T-cell (primary cell): ENCODE measurements at regions not wholly inside any gene's neighbourhood (a gene's known extent, or its start where the extent isn't known, plus 50 kb on each side); places are given as distances from the start of the nearest gene placed in this dataset.

Experiments
- ATAC-seq, 4 experiments: fragments of 200-7000 bp in 3 of 4; fragments of 150-1000 bp in 1 of 4; cut with Tn5 transposase; replicated peaks in 1 of 4; 1 replicate in 3 of 4; 2 replicates in 1 of 4; pipeline ENCODE4 v1.10.0; 2021; ENCODE audit warnings: moderate library complexity in 3 of 4, mild to moderate bottlenecking in 2 of 4, moderate number of reproducible peaks in 1 of 4
- CTCF ChIA-PET, 2 donors: fragments of 300-600 bp; sonication (Branson Sonifier 250); formaldehyde crosslinking; loops; one replicate each; lab custom pipeline; 2022; ENCODE audit warnings: antibody characterized with exemption in 2 of 2; lab: Charles Lee
- POLR2A ChIA-PET, 2 donors: fragments of 300-600 bp; sonication (Branson Sonifier 250); formaldehyde crosslinking; loops; one replicate each; lab custom pipeline; 2022; ENCODE audit warnings: antibody characterized with exemption in 2 of 2; lab: Charles Lee
- DNase-seq, 35 experiments: peaks; one replicate each; pipeline versions ENCODE4 v3.0.0 to v3.0.0-alpha.2; 2013 to 2023
- H3K27ac ChIP-seq: one replicate; pipeline ENCODE4 v1.5.1; 2013; ENCODE audit warnings: low read length
- H3K27me3 ChIP-seq, 2 experiments: replicated peaks in 1 of 2; 1 replicate in 1 of 2; 2 replicates in 1 of 2; pipeline versions ENCODE4 v1.6.1 to v1.7.0; 2013; ENCODE audit warnings: low read length in 1 of 2, mixed read lengths in 1 of 2; ENCODE audit not compliant: control insufficient read depth in 2 of 2, insufficient read depth in 2 of 2; ENCODE audit errors: extremely low read depth in 1 of 2
- H3K36me3 ChIP-seq, 2 donors: 1 replicate in 1 of 2; 2 replicates in 1 of 2; pipeline versions ENCODE4 v1.6.1 to v1.7.0; 2013; ENCODE audit warnings: low read length in 1 of 2; ENCODE audit not compliant: control insufficient read depth in 2 of 2, insufficient read depth in 1 of 2; ENCODE audit errors: extremely low read depth in 1 of 2
- H3K4me1 ChIP-seq, 2 experiments: 1 replicate in 1 of 2; 2 replicates in 1 of 2; pipeline versions ENCODE4 v1.6.1 to v1.7.0; 2013; ENCODE audit warnings: low read length in 2 of 2, mixed read lengths in 1 of 2; ENCODE audit not compliant: insufficient read depth in 2 of 2, control insufficient read depth in 1 of 2; ENCODE audit errors: extremely low read depth in 1 of 2
- H3K4me3 ChIP-seq, 2 donors: 1 replicate in 1 of 2; 2 replicates in 1 of 2; pipeline versions ENCODE4 v1.5.1 to v1.7.0; 2013; ENCODE audit warnings: mild to moderate bottlenecking in 2 of 2, low read length in 1 of 2, moderate library complexity in 1 of 2; ENCODE audit not compliant: control insufficient read depth in 1 of 2; ENCODE audit errors: extremely low read depth in 1 of 2
- H3K9me3 ChIP-seq: 2 replicates; pipeline ENCODE4 v1.7.0; 2013
- H3K27ac Mint-ChIP-seq, 2 donors: one replicate each; pipeline ENCODE4 v1.8.0; 2020 to 2021; ENCODE audit warnings: mild to moderate bottlenecking in 2 of 2, mixed read lengths in 2 of 2
- H3K27me3 Mint-ChIP-seq, 2 donors: one replicate each; pipeline ENCODE4 v1.8.0; 2021 to 2022; ENCODE audit warnings: mixed read lengths in 2 of 2
- H3K36me3 Mint-ChIP-seq: one replicate; pipeline ENCODE4 v1.8.0; 2021; ENCODE audit warnings: mixed read lengths
- H3K4me1 Mint-ChIP-seq, 3 donors: one replicate each; pipeline ENCODE4 v1.8.0; 2020 to 2022; ENCODE audit warnings: mixed read lengths in 3 of 3, mild to moderate bottlenecking in 1 of 3
- H3K4me3 Mint-ChIP-seq, 3 donors: one replicate each; pipeline ENCODE4 v1.8.0; 2020 to 2022; ENCODE audit warnings: mild to moderate bottlenecking in 3 of 3, mixed read lengths in 3 of 3, moderate library complexity in 3 of 3
- H3K9me3 Mint-ChIP-seq, 3 donors: one replicate each; pipeline ENCODE4 v1.8.0; 2020 to 2022; ENCODE audit warnings: mixed read lengths in 3 of 3
- WGBS: methylation state at CpG from one replicate; pipeline ENCODE4 v1.1.5; 2013; ENCODE audit warnings: missing lambda C conversion rate; ENCODE audit not compliant: insufficient coverage; 5-methylcytosine and 5-hydroxymethylcytosine counted together

GRCh38 chr4:30264465-30264864 lies 455.7 kb upstream of the PCDH7 start:
- WGBS, result 87% methylated on average over 15 of the region's 15 CpGs
- Mint-ChIP-seq H3K27me3 (no peaks in the 10 kb centered on the region), H3K36me3 (no peaks in the 10 kb centered on the region), H3K9me3 (peaks cover under 1 to 8% (median 6%) of the 10 kb centered on the region in 3 donors), H3K4me3 (no peak overlapping the region), H3K4me1 (no peaks in the 10 kb centered on the region), H3K27ac (no peak overlapping the region)
- ATAC-seq (no peak), DNase-seq (no peak)
- peaks cover 3% of the 10 kb centered on the region for H3K9me3 ChIP-seq
- POLR2A ChIA-PET, result no interaction called here
- no peak overlapping the region for H3K27ac ChIP-seq
- H3K27me3 ChIP-seq, result no peaks in the 10 kb centered on the region
- no peaks in the 10 kb centered on the region for H3K4me1 ChIP-seq
- no peaks in the 10 kb centered on the region for H3K36me3 ChIP-seq
- H3K4me3 ChIP-seq, result no peak overlapping the region
- CTCF ChIA-PET, result no interaction called here

GRCh38 chr4:30265716-30266115 lies 454.5 kb upstream of the PCDH7 start:
- CTCF ChIA-PET, result interaction anchor here in 1 of 2 donors (0.7 kb wide), 1 partner anchor 89 kb away, joined by 3 read pairs; no protein-coding TSS in a partner anchor
- Histone ChIP-seq H3K36me3 (no peaks in the 10 kb centered on the region), H3K27ac (no peak overlapping the region), H3K27me3 (no peaks in the 10 kb centered on the region), H3K4me3 (no peak overlapping the region), H3K9me3 (no peaks in the 10 kb centered on the region), H3K4me1 (no peaks in the 10 kb centered on the region)
- H3K9me3 Mint-ChIP-seq, result peaks cover 6 to 17% (median 10%) of the 10 kb centered on the region in 3 donors
- ATAC-seq, result no peak
- DNase-seq, result no peak
- POLR2A ChIA-PET, result no interaction called here
- no peak overlapping the region for H3K4me3 Mint-ChIP-seq
- no peaks in the 10 kb centered on the region for H3K4me1 Mint-ChIP-seq
- H3K27me3 Mint-ChIP-seq, result no peaks in the 10 kb centered on the region
- H3K36me3 Mint-ChIP-seq, result no peaks in the 10 kb centered on the region
- no peak overlapping the region for H3K27ac Mint-ChIP-seq
- no CpG with 5 or more reads among the region's 3 CpGs for WGBS

GRCh38 chr4:30268370-30268769 lies 451.8 kb upstream of the PCDH7 start:
- H3K9me3 ChIP-seq, result no peaks in the 10 kb centered on the region
- H3K27ac ChIP-seq, result no peak overlapping the region
- Mint-ChIP-seq H3K27ac (no peak overlapping the region), H3K36me3 (no peaks in the 10 kb centered on the region), H3K9me3 (peaks cover 16 to 32% (median 18%) of the 10 kb centered on the region in 3 donors), H3K27me3 (no peaks in the 10 kb centered on the region), H3K4me3 (no peak overlapping the region), H3K4me1 (no peaks in the 10 kb centered on the region)
- ChIA-PET CTCF (no interaction called here), POLR2A (no interaction called here)
- H3K36me3 ChIP-seq, result no peaks in the 10 kb centered on the region
- H3K4me1 ChIP-seq, result no peaks in the 10 kb centered on the region
- no CpG with 5 or more reads among the region's 2 CpGs for WGBS
- ATAC-seq, result no peak
- no peaks in the 10 kb centered on the region for H3K27me3 ChIP-seq
- no peak for DNase-seq
- no peak overlapping the region for H3K4me3 ChIP-seq

- H3K27me3 Mint-ChIP-seq, result no peaks in the 10 kb centered on the region
- DNase-seq, result no peak
- H3K27ac Mint-ChIP-seq, result no peak overlapping the region
- H3K4me3 Mint-ChIP-seq, result no peak overlapping the region
- no peaks in the 10 kb centered on the region for H3K27me3 ChIP-seq
- H3K4me1 ChIP-seq, result no peaks in the 10 kb centered on the region
- no peak overlapping the region for H3K4me3 ChIP-seq
- no peak for ATAC-seq
- no peaks in the 10 kb centered on the region for H3K36me3 ChIP-seq
- peaks cover 18 to 32% (median 18%) of the 10 kb centered on the region in 3 donors for H3K9me3 Mint-ChIP-seq
- 57% methylated on average over 1 of the region's 6 CpGs for whole genome bisulfite sequencing
- H3K36me3 Mint-ChIP-seq, result no peaks in the 10 kb centered on the region
- ChIA-PET CTCF (no interaction called here), POLR2A (no interaction called here)
- no peak overlapping the region for H3K27ac ChIP-seq
- no peaks in the 10 kb centered on the region for H3K9me3 ChIP-seq
- no peaks in the 10 kb centered on the region for H3K4me1 Mint-ChIP-seq
Observed at GRCh38 chr4:30269850-30270249, 450.3 kb upstream of the PCDH7 start.

GRCh38 chr4:30281986-30282385 lies 438.2 kb upstream of the PCDH7 start:
- no peaks in the 10 kb centered on the region for H3K36me3 Mint-ChIP-seq
- POLR2A ChIA-PET, result no interaction called here
- peaks cover 8 to 10% (median 9%) of the 10 kb centered on the region in 3 donors for H3K9me3 Mint-ChIP-seq
- Histone ChIP-seq H3K27me3 (no peaks in the 10 kb centered on the region), H3K4me3 (no peak overlapping the region), H3K4me1 (no peaks in the 10 kb centered on the region), H3K9me3 (peaks cover 4% of the 10 kb centered on the region), H3K27ac (no peak overlapping the region), H3K36me3 (no peaks in the 10 kb centered on the region)
- ATAC-seq, result no peak
- CTCF ChIA-PET, result no interaction called here
- no peak for DNase-seq
- H3K27me3 Mint-ChIP-seq, result no peaks in the 10 kb centered on the region
- H3K4me1 Mint-ChIP-seq, result no peaks in the 10 kb centered on the region
- H3K27ac Mint-ChIP-seq, result no peak overlapping the region
- no peak overlapping the region for H3K4me3 Mint-ChIP-seq

GRCh38 chr4:30283336-30283735 lies 436.8 kb upstream of the PCDH7 start:
- H3K9me3 Mint-ChIP-seq, result peaks cover 10 to 13% (median 13%) of the 10 kb centered on the region in 3 donors
- no peaks in the 10 kb centered on the region for H3K4me1 Mint-ChIP-seq
- POLR2A ChIA-PET, result no interaction called here

GRCh38 chr4:30294295-30294694 lies 425.9 kb upstream of the PCDH7 start:
- peaks cover 7% of the 10 kb centered on the region for H3K9me3 ChIP-seq
- Mint-ChIP-seq H3K4me3 (no peak overlapping the region), H3K4me1 (no peaks in the 10 kb centered on the region), H3K9me3 (peaks cover 10 to 26% (median 17%) of the 10 kb centered on the region in 3 donors), H3K36me3 (no peaks in the 10 kb centered on the region), H3K27ac (no peak overlapping the region), H3K27me3 (no peaks in the 10 kb centered on the region)
- no peaks in the 10 kb centered on the region for H3K4me1 ChIP-seq
- no peak for ATAC-seq
- H3K36me3 ChIP-seq, result no peaks in the 10 kb centered on the region
- no peak for DNase-seq
- H3K4me3 ChIP-seq, result no peak overlapping the region
- ChIA-PET CTCF (no interaction called here), POLR2A (no interaction called here)
- no peak overlapping the region for H3K27ac ChIP-seq
- WGBS, result 3% methylated on average over 3 of the region's 3 CpGs
- H3K27me3 ChIP-seq, result no peaks in the 10 kb centered on the region

More at GRCh38 chr4:30283336-30283735, 436.8 kb upstream of the PCDH7 start:
- ATAC-seq (no peak), DNase-seq (no peak)
- CTCF ChIA-PET, result no interaction called here
- Mint-ChIP-seq H3K4me3 (no peak overlapping the region), H3K27me3 (no peaks in the 10 kb centered on the region), H3K36me3 (no peaks in the 10 kb centered on the region), H3K27ac (no peak overlapping the region)
- Histone ChIP-seq H3K9me3 (peaks cover 7% of the 10 kb centered on the region), H3K27ac (no peak overlapping the region), H3K36me3 (no peaks in the 10 kb centered on the region), H3K27me3 (no peaks in the 10 kb centered on the region), H3K4me3 (no peak overlapping the region), H3K4me1 (no peaks in the 10 kb centered on the region)
- 89% methylated on average over 3 of the region's 3 CpGs for whole genome bisulfite sequencing
